ENCODE measurements at regions not wholly inside any gene's neighbourhood (a gene's known extent, or its start where the extent isn't known, plus 50 kb on each side); places are given as distances from the start of the nearest gene placed in this dataset.

DNA sequence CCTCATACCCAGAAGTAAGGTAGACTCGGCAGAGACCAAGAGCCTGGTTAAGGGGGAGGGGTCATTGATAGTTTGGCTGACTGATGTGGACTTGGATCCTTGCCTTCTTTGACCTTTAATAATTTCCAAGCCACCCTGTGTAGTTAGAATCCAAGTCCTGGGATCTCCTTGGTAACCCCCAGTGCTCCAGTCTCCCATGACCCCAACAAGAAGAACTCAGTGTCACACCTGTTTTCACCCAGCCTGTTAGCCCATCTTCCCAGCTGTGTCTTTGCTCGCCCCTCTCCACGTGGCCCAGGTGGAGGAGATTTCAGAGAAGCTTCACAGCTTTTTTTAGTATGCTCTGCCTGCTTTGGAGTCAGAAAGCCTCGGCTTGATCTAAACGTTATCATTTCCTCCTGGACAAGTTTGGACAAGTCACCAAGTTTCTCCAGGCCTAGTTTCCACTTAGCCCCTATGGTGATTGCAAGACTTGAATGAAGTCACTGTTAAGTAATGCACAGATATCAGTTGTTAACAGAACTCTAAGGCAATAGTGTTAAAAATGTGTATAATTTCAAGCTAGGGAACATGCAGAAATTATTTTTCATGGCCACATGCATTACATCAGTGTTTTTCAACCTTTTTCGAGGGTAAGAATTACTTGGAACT is 170.0 kb downstream of the TMEM38B start:
- TF ChIP-seq SIN3A (IDR thresholded peaks at IDR 0.05; ENCODE audit: borderline replicate concordance, insufficient read depth, low read length) (no peak), POLR2AphosphoS5 (IDR thresholded peaks at IDR 0.05; ENCODE audit: low read depth, low read length) (no peak), FOXP2 (optimal IDR thresholded peaks at IDR 0.05; ENCODE audit: borderline replicate concordance, extremely low read depth, extremely low read length, insufficient read depth) (no peak)
- TF ChIP-seq, protein P1, sequence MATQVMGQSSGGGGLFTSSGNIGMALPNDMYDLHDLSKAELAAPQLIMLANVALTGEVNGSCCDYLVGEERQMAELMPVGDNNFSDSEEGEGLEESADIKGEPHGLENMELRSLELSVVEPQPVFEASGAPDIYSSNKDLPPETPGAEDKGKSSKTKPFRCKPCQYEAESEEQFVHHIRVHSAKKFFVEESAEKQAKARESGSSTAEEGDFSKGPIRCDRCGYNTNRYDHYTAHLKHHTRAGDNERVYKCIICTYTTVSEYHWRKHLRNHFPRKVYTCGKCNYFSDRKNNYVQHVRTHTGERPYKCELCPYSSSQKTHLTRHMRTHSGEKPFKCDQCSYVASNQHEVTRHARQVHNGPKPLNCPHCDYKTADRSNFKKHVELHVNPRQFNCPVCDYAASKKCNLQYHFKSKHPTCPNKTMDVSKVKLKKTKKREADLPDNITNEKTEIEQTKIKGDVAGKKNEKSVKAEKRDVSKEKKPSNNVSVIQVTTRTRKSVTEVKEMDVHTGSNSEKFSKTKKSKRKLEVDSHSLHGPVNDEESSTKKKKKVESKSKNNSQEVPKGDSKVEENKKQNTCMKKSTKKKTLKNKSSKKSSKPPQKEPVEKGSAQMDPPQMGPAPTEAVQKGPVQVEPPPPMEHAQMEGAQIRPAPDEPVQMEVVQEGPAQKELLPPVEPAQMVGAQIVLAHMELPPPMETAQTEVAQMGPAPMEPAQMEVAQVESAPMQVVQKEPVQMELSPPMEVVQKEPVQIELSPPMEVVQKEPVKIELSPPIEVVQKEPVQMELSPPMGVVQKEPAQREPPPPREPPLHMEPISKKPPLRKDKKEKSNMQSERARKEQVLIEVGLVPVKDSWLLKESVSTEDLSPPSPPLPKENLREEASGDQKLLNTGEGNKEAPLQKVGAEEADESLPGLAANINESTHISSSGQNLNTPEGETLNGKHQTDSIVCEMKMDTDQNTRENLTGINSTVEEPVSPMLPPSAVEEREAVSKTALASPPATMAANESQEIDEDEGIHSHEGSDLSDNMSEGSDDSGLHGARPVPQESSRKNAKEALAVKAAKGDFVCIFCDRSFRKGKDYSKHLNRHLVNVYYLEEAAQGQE (IDR thresholded peaks at IDR 0.05; ENCODE audit: insufficient read depth in 1 of 2, low read depth in 2 of 2, low read length in 2 of 2): no peak

All from PFSK-1 (cell line).